SK-N-SH (cell line): ENCODE measurements at regions not wholly inside any gene's neighbourhood (a gene's known extent, or its start where the extent isn't known, plus 50 kb on each side); places are given as distances from the start of the nearest gene placed in this dataset.
A peak's percentile ranks its signal among the peaks of the same experiment; 100 is the strongest.

Experiments
- CTCF ChIA-PET: fragments of 300-600, 350-600 bp; formaldehyde crosslinking; extraction: SDS; loops from one replicate; lab custom pipeline; 2021; lab: Yijun Ruan, JAX
- POLR2A ChIA-PET: fragments of 350-600 bp; sonication (Branson Sonifier 250); formaldehyde crosslinking; extraction: SDS; loops from one replicate; lab custom pipeline; 2020; ENCODE audit warnings: antibody characterized with exemption, inconsistent platforms; lab: Yijun Ruan, JAX
- DNase-seq: peaks from one replicate; pipeline ENCODE4 v3.0.0; 2012
- H2AFZ ChIP-seq: fragments of 200-600 bp; sonication (generic); 2 replicates; pipeline ENCODE4 v1.8.1; 2016; ENCODE audit warnings: antibody characterized with exemption, mild to moderate bottlenecking, low read depth
- H3F3A ChIP-seq: fragments of 200-600 bp; sonication (generic); replicated peaks from 2 replicates; pipeline ENCODE3; 2016; ENCODE audit warnings: antibody characterized with exemption, mild to moderate bottlenecking; ENCODE audit not compliant: insufficient read depth
- H3K27ac ChIP-seq, 2 experiments: fragments of 200-500 bp in 1 of 2; fragments of 200-600 bp in 1 of 2; sonication (Bioruptor generic) in 1 of 2; sonication (generic), shearing (Covaris generic) in 1 of 2; 2 replicates each; pipeline versions ENCODE4 v1.5.1 to v1.6.1; 2014 to 2016; ENCODE audit warnings: low read depth in 2 of 2, inconsistent platforms in 1 of 2, low read length in 1 of 2, mild to moderate bottlenecking in 1 of 2, mixed read lengths in 1 of 2
- H3K27me3 ChIP-seq: fragments of 200-600 bp; sonication (generic), shearing (Covaris generic); 2 replicates; pipeline ENCODE4 v1.6.1; 2016; ENCODE audit warnings: mixed run types; ENCODE audit not compliant: insufficient read depth
- H3K36me3 ChIP-seq, 2 experiments: fragments of 200-500 bp in 1 of 2; fragments of 200-600 bp in 1 of 2; sonication (Bioruptor generic) in 1 of 2; sonication (generic) in 1 of 2; replicated peaks in 1 of 2; 2 replicates each; pipeline versions ENCODE3 to v1.5.1; 2014 to 2016; ENCODE audit warnings: low read length in 1 of 2, mild to moderate bottlenecking in 1 of 2; ENCODE audit not compliant: insufficient read depth in 2 of 2, control insufficient read depth in 1 of 2
- H3K4me1 ChIP-seq, 2 experiments: fragments of 200-500 bp in 1 of 2; fragments of 200-600 bp in 1 of 2; sonication (Bioruptor generic) in 1 of 2; sonication (generic), shearing (Covaris generic) in 1 of 2; 2 replicates each; pipeline versions ENCODE4 v1.5.1 to v1.6.1; 2014 to 2016; ENCODE audit warnings: low read depth in 1 of 2, low read length in 1 of 2, mixed run types in 1 of 2; ENCODE audit not compliant: insufficient read depth in 2 of 2, control insufficient read depth in 1 of 2
- H3K4me2 ChIP-seq: fragments of 200-600 bp; sonication (generic), shearing (Covaris generic); 2 replicates; pipeline ENCODE4 v1.6.1; 2017; ENCODE audit warnings: mixed run types
- H3K4me3 ChIP-seq, 2 experiments: fragments of 200-500 bp in 1 of 2; fragments of 200-600 bp in 1 of 2; sonication (Bioruptor generic) in 1 of 2; sonication (generic), shearing (Covaris generic) in 1 of 2; 2 replicates each; pipeline versions ENCODE4 v1.5.1 to v1.8.1; 2014 to 2016; ENCODE audit warnings: low read depth in 2 of 2, inconsistent platforms in 1 of 2, low read length in 1 of 2, mild to moderate bottlenecking in 1 of 2, mixed read lengths in 1 of 2, moderate library complexity in 1 of 2
- H3K79me2 ChIP-seq: fragments of 200-600 bp; sonication (generic); 2 replicates; pipeline ENCODE4 v1.8.1; 2017; ENCODE audit warnings: mild to moderate bottlenecking; ENCODE audit not compliant: insufficient read depth
- H3K9ac ChIP-seq: fragments of 200-600 bp; sonication (generic); 2 replicates; pipeline ENCODE4 v1.6.1; 2017; ENCODE audit warnings: mixed run types
- H3K9me2 ChIP-seq: fragments of 200-600 bp; sonication (generic); 2 replicates; pipeline ENCODE4 v1.6.1; 2017; ENCODE audit warnings: mixed run types
- H3K9me3 ChIP-seq: fragments of 200-600 bp; sonication (generic); 2 replicates; pipeline ENCODE4 v1.6.1; 2017; ENCODE audit warnings: mixed run types, mild to moderate bottlenecking, moderate library complexity
- H4K20me1 ChIP-seq: fragments of 200-600 bp; sonication (generic); 2 replicates; pipeline ENCODE4 v1.6.1; 2017; ENCODE audit warnings: mild to moderate bottlenecking, mixed run types; ENCODE audit not compliant: insufficient read depth
- EP300 ChIP-seq, 2 experiments: IDR thresholded peaks; 2 replicates each; pipeline versions ENCODE4 v1.4.0 to v1.6.1; 2012; ENCODE audit warnings: borderline replicate concordance in 1 of 2, low read depth in 1 of 2, low read length in 1 of 2
- EZH2phosphoT487 ChIP-seq: fragments of 200-600 bp; sonication (generic); IDR thresholded peaks from 2 replicates; pipeline ENCODE4 v1.6.1; 2017; ENCODE audit warnings: low read depth, mixed run types, mild to moderate bottlenecking, antibody characterized with exemption, moderate library complexity, borderline replicate concordance
- FOSL2 ChIP-seq: IDR thresholded peaks from 2 replicates; pipeline ENCODE4 v1.4.0; 2012; ENCODE audit warnings: low read depth, mild to moderate bottlenecking, moderate library complexity, borderline replicate concordance
- FOXJ3 ChIP-seq: sonication (generic); formaldehyde crosslinking; IDR thresholded peaks from 2 replicates; pipeline ENCODE4 v1.5.1; 2020; ENCODE audit warnings: mild to moderate bottlenecking, missing genetic modification reagents
- GABPA ChIP-seq: IDR thresholded peaks from 2 replicates; pipeline ENCODE4 v1.4.0; 2012; ENCODE audit warnings: low read depth, mild to moderate bottlenecking
- JUND ChIP-seq: IDR thresholded peaks from 2 replicates; pipeline ENCODE4 v1.4.0; 2012
- MAX ChIP-seq: IDR thresholded peaks from 2 replicates; pipeline ENCODE4 v1.4.0; 2012; ENCODE audit warnings: low read depth
- NRF1 ChIP-seq: IDR thresholded peaks from 2 replicates; pipeline ENCODE4 v1.6.1; 2012; ENCODE audit warnings: low read depth, mild to moderate bottlenecking, low read length
- PBX3 ChIP-seq: IDR thresholded peaks from 2 replicates; pipeline ENCODE4; 2012
- REST ChIP-seq: IDR thresholded peaks from 2 replicates; pipeline ENCODE4 v1.6.1; 2012; ENCODE audit warnings: mild to moderate bottlenecking, low read depth, low read length, moderate library complexity
- SIN3A ChIP-seq: IDR thresholded peaks from 2 replicates; pipeline ENCODE4 v1.6.1; 2012; ENCODE audit warnings: low read depth, mild to moderate bottlenecking, low read length, moderate library complexity, borderline replicate concordance
- SMC3 ChIP-seq: IDR thresholded peaks from 2 replicates; pipeline ENCODE4 v1.6.1; 2012; ENCODE audit warnings: low read depth, low read length, improper control_type of control experiment
- TCF12 ChIP-seq: IDR thresholded peaks from 2 replicates; pipeline ENCODE4 v1.4.0; 2012
- USF1 ChIP-seq: IDR thresholded peaks from 2 replicates; pipeline ENCODE4 v1.4.0; 2012; ENCODE audit warnings: low read depth, borderline replicate concordance
- WGBS: methylation state at CpG from one replicate; pipeline ENCODE4 v1.1.6; 2017; ENCODE audit warnings: low lambda C conversion rate; 5-methylcytosine and 5-hydroxymethylcytosine counted together

GRCh38 chr12:84550518-84550917 lies 362.1 kb downstream of the SLC6A15 start:
- Histone ChIP-seq H3K36me3 (peaks cover 0 to 4% of the 10 kb centered on the region in 2 experiments), H3K27ac (peak overlapping the region in 1 of 2 experiments; percentile 78; a peak in 2 of 4 replicates), H3K9me3 (no peaks in the 10 kb centered on the region), H3K4me2 (no peak overlapping the region), H3K79me2 (no peaks in the 10 kb centered on the region), H3K9ac (no peak overlapping the region), H4K20me1 (no peaks in the 10 kb centered on the region), H3K27me3 (no peaks in the 10 kb centered on the region), H3F3A (no peaks in the 10 kb centered on the region), H3K4me1 (peaks cover 0 to 6% of the 10 kb centered on the region in 2 experiments; a peak in 1 of 4 replicates), H3K4me3 (no peak overlapping the region), H3K9me2 (no peaks in the 10 kb centered on the region), H2AFZ (peak overlapping the region; percentile 67)
- CTCF ChIA-PET, result no interaction called here
- POLR2A ChIA-PET, result no interaction called here
- WGBS, result 18% methylated on average over 1 of the region's 1 CpG
- peak; percentile 8 for DNase-seq
- peak in 1 of 2 experiments; percentile 59; a peak in 2 of 4 replicates for TF ChIP-seq EP300 (IDR thresholded peaks at IDR 0.05; ENCODE audit: borderline replicate concordance in 1 of 2, low read depth in 1 of 2, low read length in 1 of 2)
- TF ChIP-seq NRF1, result no peak
- TF ChIP-seq FOXJ3, result no peak
- TF ChIP-seq EZH2phosphoT487, result no peak
- no peak for TF ChIP-seq REST
- TF ChIP-seq TCF12, result peak; percentile 38

- no peak overlapping the region for H3K4me2 ChIP-seq
Measured at GRCh38 chr12:84542289-84542688, 370.3 kb downstream of the SLC6A15 start.

More at GRCh38 chr12:84542289-84542688, 370.3 kb downstream of the SLC6A15 start:
- TF ChIP-seq TCF12, result peak; percentile 51; the same call in 1 of the 2 replicates
- TF ChIP-seq MAX, result no peak
- TF ChIP-seq SMC3, result no peak
- peak; percentile 30; the same call in 1 of the 2 replicates for TF ChIP-seq PBX3
- TF ChIP-seq SIN3A, result no peak
- no peak for TF ChIP-seq FOSL2
- TF ChIP-seq JUND, result no peak
- no peak for TF ChIP-seq EP300 (IDR thresholded peaks at IDR 0.05; ENCODE audit: borderline replicate concordance in 1 of 2, low read depth in 1 of 2, low read length in 1 of 2)
- no peak for TF ChIP-seq USF1
- no peak for TF ChIP-seq GABPA
- CTCF ChIA-PET, result no interaction called here
- no peaks in the 10 kb centered on the region for H4K20me1 ChIP-seq
- no peak overlapping the region for H3K9ac ChIP-seq
- POLR2A ChIA-PET, result no interaction called here
- H3F3A ChIP-seq, result no peaks in the 10 kb centered on the region
- H2AFZ ChIP-seq, result 0 out of 2 replicates have a peak overlapping the region, but pooled peaks have one; percentile 9
- no peak overlapping the region for H3K4me3 ChIP-seq
- no peaks in the 10 kb centered on the region for H3K9me2 ChIP-seq
- no peak overlapping the region for H3K27ac ChIP-seq
- H3K9me3 ChIP-seq, result no peaks in the 10 kb centered on the region
- H3K4me1 ChIP-seq, result no peaks in the 10 kb centered on the region; a peak in 1 of 4 replicates
- no peaks in the 10 kb centered on the region for H3K36me3 ChIP-seq
- no peaks in the 10 kb centered on the region for H3K79me2 ChIP-seq
- no peak for DNase-seq
- H3K27me3 ChIP-seq, result no peaks in the 10 kb centered on the region
